ENCODE measurements at regions not wholly inside any gene's neighbourhood (a gene's known extent, or its start where the extent isn't known, plus 50 kb on each side); places are given as distances from the start of the nearest gene placed in this dataset.

DNA sequence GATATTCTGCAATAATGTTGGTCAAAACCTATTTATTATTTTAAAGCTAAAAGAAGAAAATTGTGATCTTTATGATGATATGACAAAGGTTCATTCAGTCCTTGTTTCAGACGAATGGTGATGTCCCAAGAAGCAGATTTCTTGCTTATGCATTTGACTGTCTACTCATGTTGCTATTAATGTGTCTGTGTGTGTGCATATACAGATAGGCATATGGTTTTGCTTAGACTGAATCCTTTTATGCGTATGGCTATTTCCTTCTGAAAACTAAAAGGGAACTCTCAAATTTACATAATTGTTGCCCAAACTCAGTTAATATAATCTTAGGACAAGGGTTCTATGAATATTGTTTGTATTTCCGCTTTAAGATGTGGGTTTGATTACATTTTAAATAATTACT lies 632.3 kb upstream of the SETBP1 start:
- TF ChIP-seq, protein P1, sequence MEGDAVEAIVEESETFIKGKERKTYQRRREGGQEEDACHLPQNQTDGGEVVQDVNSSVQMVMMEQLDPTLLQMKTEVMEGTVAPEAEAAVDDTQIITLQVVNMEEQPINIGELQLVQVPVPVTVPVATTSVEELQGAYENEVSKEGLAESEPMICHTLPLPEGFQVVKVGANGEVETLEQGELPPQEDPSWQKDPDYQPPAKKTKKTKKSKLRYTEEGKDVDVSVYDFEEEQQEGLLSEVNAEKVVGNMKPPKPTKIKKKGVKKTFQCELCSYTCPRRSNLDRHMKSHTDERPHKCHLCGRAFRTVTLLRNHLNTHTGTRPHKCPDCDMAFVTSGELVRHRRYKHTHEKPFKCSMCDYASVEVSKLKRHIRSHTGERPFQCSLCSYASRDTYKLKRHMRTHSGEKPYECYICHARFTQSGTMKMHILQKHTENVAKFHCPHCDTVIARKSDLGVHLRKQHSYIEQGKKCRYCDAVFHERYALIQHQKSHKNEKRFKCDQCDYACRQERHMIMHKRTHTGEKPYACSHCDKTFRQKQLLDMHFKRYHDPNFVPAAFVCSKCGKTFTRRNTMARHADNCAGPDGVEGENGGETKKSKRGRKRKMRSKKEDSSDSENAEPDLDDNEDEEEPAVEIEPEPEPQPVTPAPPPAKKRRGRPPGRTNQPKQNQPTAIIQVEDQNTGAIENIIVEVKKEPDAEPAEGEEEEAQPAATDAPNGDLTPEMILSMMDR (IDR thresholded peaks at IDR 0.05), result no peak
- no peaks in the 10 kb centered on the region for H3K9me3 ChIP-seq
- H3K36me3 ChIP-seq, result no peaks in the 10 kb centered on the region
- H3K27me3 ChIP-seq (ENCODE audit: low read depth), result no peaks in the 10 kb centered on the region
- no peak overlapping the region for H3K4me3 ChIP-seq
- H3K4me1 ChIP-seq, result no peaks in the 10 kb centered on the region
- ATAC-seq (no peak), DNase-seq (no peak)
- intact Hi-C loops (cut with DNase I), result no loop called here
- no peak overlapping the region for H3K27ac ChIP-seq

DNA sequence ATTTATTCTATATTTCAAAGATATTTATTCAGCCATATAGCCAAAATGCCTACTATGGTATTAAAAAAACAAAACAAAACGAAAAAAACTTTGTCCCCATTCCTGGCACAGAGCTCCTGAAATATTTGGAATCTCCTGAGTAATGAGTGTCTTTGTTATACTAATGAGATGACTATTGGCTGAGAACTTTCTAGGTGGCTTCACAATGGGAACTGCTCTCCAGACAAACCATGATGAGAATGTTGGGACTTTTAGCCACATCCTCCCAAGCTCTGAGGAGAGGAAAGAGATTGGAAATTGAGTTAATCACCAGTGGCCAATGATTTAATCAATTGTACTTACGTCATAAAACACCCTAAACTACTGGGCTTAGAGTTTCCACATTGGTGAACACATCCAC lies 631.8 kb upstream of the SETBP1 start:
- no peaks in the 10 kb centered on the region for H3K27me3 ChIP-seq (ENCODE audit: low read depth)
- intact Hi-C loops (cut with DNase I), result no loop called here
- no peak for DNase-seq
- no peak overlapping the region for H3K27ac ChIP-seq
- H3K4me1 ChIP-seq, result no peaks in the 10 kb centered on the region
- no peak overlapping the region for H3K4me3 ChIP-seq
- ATAC-seq, result no peak
- H3K9me3 ChIP-seq, result no peaks in the 10 kb centered on the region
- no peaks in the 10 kb centered on the region for H3K36me3 ChIP-seq
- TF ChIP-seq, protein P1 (IDR thresholded peaks at IDR 0.05), result no peak

DNA sequence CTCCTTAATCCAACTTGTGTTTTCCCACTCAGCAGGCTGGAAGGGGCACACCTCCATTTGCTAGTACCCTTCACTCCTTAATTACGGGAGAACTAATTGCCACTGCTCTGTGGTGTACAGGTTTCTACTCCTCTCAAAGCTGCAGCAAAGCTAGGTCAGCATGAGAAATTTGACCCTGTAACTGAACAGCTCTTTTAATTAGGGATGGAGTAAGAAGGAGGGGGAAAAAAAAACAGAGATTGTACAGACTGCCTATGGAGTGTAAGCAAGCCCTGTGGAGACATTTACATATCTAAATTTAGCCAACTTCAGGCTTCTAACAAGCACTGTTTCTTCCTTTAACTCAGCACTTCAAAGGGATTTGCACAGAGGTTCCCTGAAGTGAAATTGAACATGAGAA lies 629.7 kb upstream of the SETBP1 start:
- DNase-seq (no peak), ATAC-seq (no peak)
- H3K4me1 ChIP-seq, result no peaks in the 10 kb centered on the region
- H3K36me3 ChIP-seq, result no peaks in the 10 kb centered on the region
- intact Hi-C loops (cut with DNase I), result no loop called here
- no peak overlapping the region for H3K4me3 ChIP-seq
- H3K27ac ChIP-seq, result no peak overlapping the region
- no peaks in the 10 kb centered on the region for H3K9me3 ChIP-seq
- H3K27me3 ChIP-seq (ENCODE audit: low read depth), result no peaks in the 10 kb centered on the region
- TF ChIP-seq, protein P1 (IDR thresholded peaks at IDR 0.05), result no peak

DNA sequence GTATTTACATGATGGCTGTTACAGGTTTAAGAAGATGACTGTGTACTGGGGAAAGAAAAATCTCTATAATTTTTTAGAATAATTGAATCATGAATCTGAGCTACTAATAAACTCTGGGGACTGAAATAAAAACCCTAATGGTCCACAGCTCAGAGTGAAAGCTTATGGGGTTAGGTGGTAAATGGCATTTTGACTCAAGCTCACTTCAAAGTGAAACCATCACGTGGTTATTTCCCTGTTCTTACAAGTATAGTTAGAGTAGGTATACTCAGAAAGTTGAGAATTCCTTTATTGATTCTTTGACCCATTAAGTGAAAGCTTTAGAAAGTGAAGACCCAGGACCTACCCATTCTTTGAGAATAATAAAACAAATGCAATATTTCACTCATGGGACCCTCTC lies 626.2 kb upstream of the SETBP1 start:
- DNase-seq, result no peak

DNA sequence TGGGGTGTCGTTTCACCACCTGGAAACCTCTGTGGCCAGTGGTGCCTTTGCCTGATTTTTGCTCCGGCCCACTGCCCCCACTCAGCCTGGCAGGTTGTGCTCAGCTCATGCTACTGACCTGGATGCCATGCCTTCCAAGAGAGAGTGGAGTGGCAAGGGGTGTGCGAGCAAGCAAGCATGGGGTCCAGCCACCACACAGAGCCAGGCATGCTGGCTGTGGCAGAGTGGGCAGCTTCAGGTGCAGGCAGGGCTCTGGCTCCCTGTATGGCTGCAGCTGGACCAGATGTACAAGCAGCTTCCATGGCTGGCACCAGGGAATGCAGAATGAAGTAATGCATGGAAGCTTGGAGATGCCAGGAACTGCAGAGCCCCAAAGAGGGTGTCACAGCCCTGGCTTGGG lies 620.5 kb upstream of the SETBP1 start:
- intact Hi-C loops (cut with DNase I), result no loop called here
- no peak overlapping the region for H3K27ac ChIP-seq
- no peaks in the 10 kb centered on the region for H3K36me3 ChIP-seq
- peak in 1 of 2 donors; percentile 45 for ATAC-seq
- DNase-seq, result no peak
- H3K4me1 ChIP-seq, result no peaks in the 10 kb centered on the region
- H3K9me3 ChIP-seq, result no peaks in the 10 kb centered on the region
- H3K4me3 ChIP-seq, result no peak overlapping the region
- TF ChIP-seq, protein P1 (IDR thresholded peaks at IDR 0.05), result no peak
- no peaks in the 10 kb centered on the region for H3K27me3 ChIP-seq (ENCODE audit: low read depth)

More for the DNA sequence above, 626.2 kb upstream of the SETBP1 start:
- intact Hi-C loops (cut with DNase I), result no loop called here
- ATAC-seq, result no peak
- Histone ChIP-seq H3K4me1 (no peaks in the 10 kb centered on the region), H3K9me3 (no peaks in the 10 kb centered on the region), H3K36me3 (no peaks in the 10 kb centered on the region), H3K27ac (no peak overlapping the region), H3K27me3 (ENCODE audit: low read depth) (no peaks in the 10 kb centered on the region), H3K4me3 (no peak overlapping the region)
- TF ChIP-seq, protein P1 (IDR thresholded peaks at IDR 0.05), result no peak

DNA sequence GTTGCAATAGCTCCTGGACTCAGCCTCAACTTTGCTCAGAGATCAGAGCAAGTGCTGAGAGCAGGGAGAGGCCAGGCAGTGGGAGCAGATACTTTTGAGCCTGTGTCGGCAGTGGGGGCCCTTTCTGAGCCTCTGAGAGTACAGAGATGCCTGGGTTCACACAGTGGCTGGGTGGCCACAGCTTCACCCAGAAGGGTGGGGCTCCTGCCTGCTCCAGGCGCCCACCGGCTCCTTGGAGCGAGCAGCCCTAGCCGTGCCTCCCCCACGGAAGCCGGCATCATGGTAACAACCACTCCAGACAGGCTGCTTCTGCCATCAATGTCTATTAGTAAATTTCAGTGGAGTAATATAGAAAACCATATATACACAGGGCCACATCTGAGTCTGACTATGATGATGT lies 619.2 kb upstream of the SETBP1 start:
- no peaks in the 10 kb centered on the region for H3K36me3 ChIP-seq
- TF ChIP-seq, protein P1 (IDR thresholded peaks at IDR 0.05), result no peak
- no peak for ATAC-seq
- H3K9me3 ChIP-seq, result no peaks in the 10 kb centered on the region
- H3K27me3 ChIP-seq (ENCODE audit: low read depth), result no peaks in the 10 kb centered on the region
- no peak for DNase-seq
- intact Hi-C loops (cut with DNase I), result no loop called here
- H3K27ac ChIP-seq, result no peak overlapping the region
- H3K4me1 ChIP-seq, result no peaks in the 10 kb centered on the region
- H3K4me3 ChIP-seq, result no peak overlapping the region

All from lower lobe of right lung (tissue), 2 donors.